GM19238 (cell line): ENCODE measurements at regions not wholly inside any gene's neighbourhood (a gene's known extent, or its start where the extent isn't known, plus 50 kb on each side); places are given as distances from the start of the nearest gene placed in this dataset.
"Not testable (repeated sequence)": the region's sequence is repeated elsewhere in the genome, so short reads cannot be mapped to it uniquely, and the experiment has no call there.

Experiments used
- DNase-seq: peaks from one replicate; pipeline ENCODE4 v3.0.0; 2011; ENCODE audit warnings: low spot score; ENCODE audit not compliant: insufficient read length

GRCh38 chr2:4039896-4040295 lies 336.5 kb downstream of the DCDC2C start:
- no peak for DNase-seq

- DNase-seq: no peak
Observed at GRCh38 chr2:4047961-4048891, 344.9 kb downstream of the DCDC2C start.

GRCh38 chr2:4049463-4049862 lies 346.1 kb downstream of the DCDC2C start:
- no peak for DNase-seq

GRCh38 chr2:4053769-4054493 lies 350.6 kb downstream of the DCDC2C start:
- DNase-seq: no peak

- DNase-seq: no peak
Observed at GRCh38 chr2:4066217-4066616, 362.8 kb downstream of the DCDC2C start.

- DNase-seq: no peak
Observed at GRCh38 chr2:4073026-4073569, 369.7 kb downstream of the DCDC2C start.

- DNase-seq: no peak
Observed at GRCh38 chr2:4077017-4077416, 373.6 kb downstream of the DCDC2C start.

GRCh38 chr2:4085186-4085585 lies 381.8 kb downstream of the DCDC2C start:
- no peak for DNase-seq

- DNase-seq: no peak
Observed at GRCh38 chr2:4090668-4091630, 387.6 kb downstream of the DCDC2C start.

- no peak for DNase-seq
Observed at GRCh38 chr2:4091869-4092268, 388.5 kb downstream of the DCDC2C start.

GRCh38 chr2:4094743-4095142 lies 391.4 kb downstream of the DCDC2C start:
- DNase-seq: no peak

GRCh38 chr2:4096978-4097766 lies 393.8 kb downstream of the DCDC2C start:
- DNase-seq: no peak

- DNase-seq: no peak
Observed at GRCh38 chr2:4098137-4098536, 394.8 kb downstream of the DCDC2C start.

GRCh38 chr2:4101936-4102335 lies 398.6 kb downstream of the DCDC2C start:
- DNase-seq: no peak

GRCh38 chr2:4107179-4107578 lies 403.8 kb downstream of the DCDC2C start:
- DNase-seq: no peak

- DNase-seq: no peak
Observed at GRCh38 chr2:4110273-4110672, 406.9 kb downstream of the DCDC2C start.

GRCh38 chr2:4115435-4115834 lies 412.1 kb downstream of the DCDC2C start:
- not testable (repeated sequence) for DNase-seq

- DNase-seq: no peak
Observed at GRCh38 chr2:4122726-4123125, 419.4 kb downstream of the DCDC2C start.

- no peak for DNase-seq
Observed at GRCh38 chr2:4130651-4131050, 427.3 kb downstream of the DCDC2C start.
